ENCODE measurements at regions not wholly inside any gene's neighbourhood (a gene's known extent, or its start where the extent isn't known, plus 50 kb on each side); places are given as distances from the start of the nearest gene placed in this dataset.

DNA sequence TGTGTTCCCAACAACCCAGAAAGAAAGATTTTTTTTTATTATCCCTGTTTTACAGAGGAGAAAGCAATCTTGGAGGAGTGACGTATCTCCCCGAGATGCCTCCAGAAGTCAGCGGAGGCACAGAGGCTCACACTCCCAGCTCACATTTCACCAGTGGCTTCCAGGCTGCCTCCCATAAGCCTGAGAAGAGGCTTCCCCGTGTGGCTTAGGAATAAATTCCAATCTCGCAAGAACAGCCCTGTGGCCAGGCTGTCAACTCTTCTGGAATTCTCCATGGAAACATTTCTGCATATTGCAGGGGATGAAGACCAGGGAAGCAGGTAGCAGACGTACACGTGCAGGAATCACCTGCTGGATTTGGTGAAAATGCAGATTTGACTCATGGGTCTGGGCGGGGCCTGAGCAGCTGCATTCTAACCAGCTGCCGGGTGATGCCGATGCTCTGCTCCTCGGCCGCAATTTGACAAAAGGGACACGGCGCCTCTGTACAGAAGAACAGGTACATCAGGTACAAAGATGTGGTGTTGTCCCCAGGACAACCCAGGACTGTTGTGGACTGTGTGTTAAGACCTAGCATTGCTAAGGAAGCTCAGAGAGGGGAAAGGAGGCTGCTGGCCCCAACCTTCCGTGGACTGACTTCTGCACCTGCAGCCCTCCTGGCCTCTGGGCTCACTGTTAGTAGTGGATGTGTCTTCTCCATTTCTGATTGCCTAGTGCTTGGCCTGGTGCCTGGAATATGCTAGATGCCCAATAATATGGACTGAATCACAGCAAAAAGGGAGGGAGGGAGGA is 114.2 kb upstream of the ID2 start:
- H3K36me3 ChIP-seq = no peaks in the 10 kb centered on the region

DNA sequence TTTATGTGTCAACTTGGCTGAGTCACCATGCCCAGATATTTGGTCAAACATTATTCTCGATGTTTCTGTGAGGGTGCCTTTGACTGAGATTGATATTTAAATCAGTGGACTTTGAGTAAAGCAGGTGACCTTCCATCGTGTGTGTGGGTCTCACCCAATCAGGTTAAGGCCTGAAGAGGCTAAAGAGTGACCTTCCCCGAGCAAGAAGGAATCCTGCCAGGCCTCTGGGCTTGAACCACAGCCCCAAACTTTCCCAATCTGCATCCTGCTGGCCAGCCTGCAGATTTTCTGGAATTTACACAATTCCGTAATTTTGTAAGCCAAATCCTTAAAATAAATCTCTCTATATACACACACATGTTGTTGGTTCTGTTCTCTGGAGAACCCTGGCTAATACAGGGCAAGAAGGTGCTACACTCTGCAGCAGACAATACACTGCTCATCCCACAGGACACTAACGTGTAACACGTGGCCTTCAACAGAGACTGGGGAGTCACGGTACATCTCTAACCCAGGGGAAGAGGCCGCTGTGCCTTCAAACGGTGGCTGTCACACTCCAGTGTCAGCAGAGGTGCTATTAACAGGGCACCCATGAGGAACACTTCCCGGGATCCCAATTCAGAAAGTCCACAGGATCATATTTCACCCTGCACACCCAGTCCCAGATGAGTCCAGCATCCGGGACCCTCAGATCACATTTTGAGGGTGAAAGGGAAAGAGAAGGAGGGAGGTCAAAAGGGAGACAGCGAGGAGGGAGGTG is 113.1 kb upstream of the ID2 start:
- Histone ChIP-seq H3K27ac (no peak overlapping the region), H3K4me1 (ENCODE audit: control insufficient read depth in 1 of 2, insufficient read depth in 1 of 2, low read depth in 1 of 2, low read length in 1 of 2) (no peaks in the 10 kb centered on the region), H3K4me3 (ENCODE audit: low read depth in 1 of 2, low read length in 1 of 2) (no peak overlapping the region), H3K27me3 (no peaks in the 10 kb centered on the region), H3K36me3 (no peaks in the 10 kb centered on the region), H3K9me3 (no peaks in the 10 kb centered on the region)
- TF ChIP-seq, protein P1, sequence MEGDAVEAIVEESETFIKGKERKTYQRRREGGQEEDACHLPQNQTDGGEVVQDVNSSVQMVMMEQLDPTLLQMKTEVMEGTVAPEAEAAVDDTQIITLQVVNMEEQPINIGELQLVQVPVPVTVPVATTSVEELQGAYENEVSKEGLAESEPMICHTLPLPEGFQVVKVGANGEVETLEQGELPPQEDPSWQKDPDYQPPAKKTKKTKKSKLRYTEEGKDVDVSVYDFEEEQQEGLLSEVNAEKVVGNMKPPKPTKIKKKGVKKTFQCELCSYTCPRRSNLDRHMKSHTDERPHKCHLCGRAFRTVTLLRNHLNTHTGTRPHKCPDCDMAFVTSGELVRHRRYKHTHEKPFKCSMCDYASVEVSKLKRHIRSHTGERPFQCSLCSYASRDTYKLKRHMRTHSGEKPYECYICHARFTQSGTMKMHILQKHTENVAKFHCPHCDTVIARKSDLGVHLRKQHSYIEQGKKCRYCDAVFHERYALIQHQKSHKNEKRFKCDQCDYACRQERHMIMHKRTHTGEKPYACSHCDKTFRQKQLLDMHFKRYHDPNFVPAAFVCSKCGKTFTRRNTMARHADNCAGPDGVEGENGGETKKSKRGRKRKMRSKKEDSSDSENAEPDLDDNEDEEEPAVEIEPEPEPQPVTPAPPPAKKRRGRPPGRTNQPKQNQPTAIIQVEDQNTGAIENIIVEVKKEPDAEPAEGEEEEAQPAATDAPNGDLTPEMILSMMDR (IDR thresholded peaks at IDR 0.05) = no peak

More for the DNA sequence above, 114.2 kb upstream of the ID2 start:
- Histone ChIP-seq H3K27me3 (no peaks in the 10 kb centered on the region), H3K27ac (no peak overlapping the region), H3K9me3 (no peaks in the 10 kb centered on the region), H3K4me3 (ENCODE audit: low read depth in 1 of 2, low read length in 1 of 2) (no peak overlapping the region), H3K4me1 (ENCODE audit: control insufficient read depth in 1 of 2, insufficient read depth in 1 of 2, low read depth in 1 of 2, low read length in 1 of 2) (no peaks in the 10 kb centered on the region)
- TF ChIP-seq, protein P1 (IDR thresholded peaks at IDR 0.05) = no peak

DNA sequence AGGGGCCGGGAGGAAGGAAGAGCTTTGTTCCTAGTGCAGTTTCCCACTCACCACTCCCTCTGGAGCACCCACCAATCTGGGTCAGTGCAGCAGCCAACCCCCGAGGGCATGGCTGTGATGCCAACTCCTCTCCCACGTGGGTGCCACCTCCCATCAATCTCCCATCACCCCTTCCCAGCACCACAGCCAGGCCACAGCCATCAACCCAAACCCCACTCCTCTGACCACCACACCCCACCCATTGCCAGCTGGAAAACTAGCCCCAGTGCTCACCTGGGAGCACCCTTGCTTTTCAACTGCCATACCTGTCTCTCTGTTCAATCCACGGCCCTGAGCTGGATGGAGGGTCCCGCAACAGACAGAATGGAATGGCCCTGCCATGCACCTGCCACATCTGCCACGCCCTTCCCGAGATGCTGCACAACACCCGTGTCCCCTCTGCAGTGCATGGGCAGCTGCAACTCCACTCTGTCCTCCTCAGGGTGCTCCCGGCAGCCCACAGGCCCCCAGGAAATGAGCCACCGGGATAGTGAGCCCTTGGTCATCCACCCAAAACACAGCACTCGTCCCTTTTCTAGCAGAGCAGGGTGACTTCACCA is 112.4 kb upstream of the ID2 start:
- H3K36me3 ChIP-seq = no peaks in the 10 kb centered on the region
- H3K4me1 ChIP-seq (ENCODE audit: control insufficient read depth in 1 of 2, insufficient read depth in 1 of 2, low read depth in 1 of 2, low read length in 1 of 2) = peaks cover 1 to 2% of the 10 kb centered on the region in 2 experiments
- TF ChIP-seq, protein P1 (IDR thresholded peaks at IDR 0.05) = no peak
- H3K4me3 ChIP-seq (ENCODE audit: low read depth in 1 of 2, low read length in 1 of 2) = no peak overlapping the region
- H3K27ac ChIP-seq = no peak overlapping the region
- H3K27me3 ChIP-seq = no peaks in the 10 kb centered on the region
- H3K9me3 ChIP-seq = no peaks in the 10 kb centered on the region

DNA sequence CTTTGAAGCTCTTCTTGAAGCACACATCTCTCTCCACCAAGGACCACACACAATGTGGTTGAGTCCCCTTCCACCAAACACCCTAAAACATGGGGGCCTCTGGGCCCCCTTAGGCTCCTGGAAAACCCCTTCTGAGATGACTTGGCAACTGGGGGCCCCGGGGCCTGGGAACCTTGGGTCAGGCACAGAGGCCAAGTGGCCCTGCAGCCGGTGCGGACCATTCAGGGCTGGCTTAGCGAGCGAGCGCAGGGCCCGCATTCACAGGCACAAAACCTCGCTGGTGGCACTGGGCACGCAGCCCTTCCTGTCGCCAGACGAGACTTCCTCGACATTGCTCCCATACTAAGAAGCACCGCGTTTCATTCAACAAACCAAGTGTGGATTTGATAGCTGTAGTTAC is 111.2 kb upstream of the ID2 start:
- TF ChIP-seq, protein P1 (IDR thresholded peaks at IDR 0.05) = no peak
- no peak overlapping the region for H3K27ac ChIP-seq
- H3K36me3 ChIP-seq = no peaks in the 10 kb centered on the region
- H3K27me3 ChIP-seq = peaks cover 3% of the 10 kb centered on the region
- peaks cover 12 to 14% of the 10 kb centered on the region in 2 experiments for H3K4me1 ChIP-seq (ENCODE audit: control insufficient read depth in 1 of 2, insufficient read depth in 1 of 2, low read depth in 1 of 2, low read length in 1 of 2)
- H3K9me3 ChIP-seq = no peaks in the 10 kb centered on the region
- H3K4me3 ChIP-seq (ENCODE audit: low read depth in 1 of 2, low read length in 1 of 2) = no peak overlapping the region

DNA sequence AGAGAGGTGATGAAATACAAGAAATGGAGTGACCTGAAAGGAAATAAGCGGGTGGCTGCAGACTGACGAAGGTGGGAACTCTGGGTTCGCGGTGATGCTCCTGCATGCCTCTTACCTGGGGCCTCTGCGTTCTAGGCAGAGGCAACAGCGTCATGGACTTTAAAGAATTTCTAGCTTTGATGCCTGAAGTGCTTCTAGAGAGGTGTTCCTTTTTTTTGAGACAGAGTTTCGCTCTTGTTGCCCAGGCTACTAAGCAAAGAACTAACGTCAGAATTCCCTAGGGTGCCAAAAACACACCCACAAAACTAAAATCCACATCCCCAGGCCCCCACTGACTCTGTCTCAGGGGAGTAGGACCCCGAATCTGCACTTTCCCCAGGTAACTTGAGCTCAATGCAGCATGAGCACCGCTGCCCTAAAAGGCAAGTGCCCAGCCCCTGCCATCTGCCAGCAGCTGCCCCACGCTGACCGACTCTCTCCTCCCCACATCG is 110.5 kb upstream of the ID2 start:
- H3K27ac ChIP-seq = no peak overlapping the region
- TF ChIP-seq, protein P1 (IDR thresholded peaks at IDR 0.05) = no peak
- no peak overlapping the region for H3K4me3 ChIP-seq (ENCODE audit: low read depth in 1 of 2, low read length in 1 of 2)
- H3K36me3 ChIP-seq = no peaks in the 10 kb centered on the region
- peaks cover 19 to 22% of the 10 kb centered on the region in 2 experiments for H3K4me1 ChIP-seq (ENCODE audit: control insufficient read depth in 1 of 2, insufficient read depth in 1 of 2, low read depth in 1 of 2, low read length in 1 of 2)
- no peaks in the 10 kb centered on the region for H3K9me3 ChIP-seq
- H3K27me3 ChIP-seq = peaks cover 6% of the 10 kb centered on the region
